ENCODE measurements at regions not wholly inside any gene's neighbourhood (a gene's known extent, or its start where the extent isn't known, plus 50 kb on each side); places are given as distances from the start of the nearest gene placed in this dataset.

DNA sequence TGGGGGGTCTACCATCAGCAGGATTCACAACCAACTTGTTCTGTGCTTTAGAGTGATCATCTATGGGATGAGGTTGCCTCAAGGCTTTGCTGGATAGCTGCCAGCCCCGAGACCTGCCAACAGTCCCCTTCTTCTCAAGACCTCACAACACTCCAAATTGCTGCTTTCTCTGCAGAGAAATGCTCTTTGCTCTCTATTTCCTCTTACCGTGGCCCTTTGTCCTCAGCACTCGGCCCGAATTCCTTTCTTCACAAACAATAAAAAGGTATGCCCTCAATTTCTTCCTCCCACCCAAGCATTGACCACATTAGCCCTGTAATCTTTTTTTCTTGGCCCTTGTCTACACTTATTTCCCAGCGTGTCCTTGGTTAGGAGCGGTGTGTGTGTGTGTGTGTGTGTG is 147.4 kb upstream of the SNX19 start:
- TF ChIP-seq POLR2AphosphoS5 (IDR thresholded peaks at IDR 0.05; ENCODE audit: borderline replicate concordance, low read depth, low read length) (no peak), EZH2 (IDR thresholded peaks at IDR 0.05) (no peak)
